VCaP (cell line): ENCODE measurements at regions not wholly inside any gene's neighbourhood (a gene's known extent, or its start where the extent isn't known, plus 50 kb on each side); places are given as distances from the start of the nearest gene placed in this dataset.

Source experiments
- H3K27ac ChIP-seq: fragments of 450-650 bp; 2 replicates; pipeline ENCODE4 v1.5.1; 2017
- CTCF ChIP-seq: fragments of 450-650 bp; conservative IDR thresholded peaks from 2 replicates; pipeline ENCODE4 v1.5.1; 2017; ENCODE audit warnings: mild to moderate bottlenecking, moderate library complexity

GRCh38 chr5:143952809-143953208 lies 140.8 kb downstream of the HMHB1 start:
- H3K27ac ChIP-seq, result no peak overlapping the region
- no peak for TF ChIP-seq CTCF

GRCh38 chr5:143953851-143954250 lies 141.9 kb downstream of the HMHB1 start:
- H3K27ac ChIP-seq, result no peak overlapping the region
- TF ChIP-seq CTCF, result no peak

GRCh38 chr5:143955141-143955540 lies 143.2 kb downstream of the HMHB1 start:
- no peak for TF ChIP-seq CTCF
- no peak overlapping the region for H3K27ac ChIP-seq

- TF ChIP-seq CTCF, result peak; percentile 65
- no peak overlapping the region for H3K27ac ChIP-seq
Observed at GRCh38 chr5:143957455-143957854, 145.5 kb downstream of the HMHB1 start.

- H3K27ac ChIP-seq, result no peak overlapping the region
- TF ChIP-seq CTCF, result no peak
Observed at GRCh38 chr5:143962201-143962600, 150.2 kb downstream of the HMHB1 start.

GRCh38 chr5:143964919-143965318 lies 153.0 kb downstream of the HMHB1 start:
- TF ChIP-seq CTCF, result no peak
- no peak overlapping the region for H3K27ac ChIP-seq

- H3K27ac ChIP-seq, result no peak overlapping the region
- TF ChIP-seq CTCF, result no peak
Observed at GRCh38 chr5:143966280-143966679, 154.3 kb downstream of the HMHB1 start.
